ENCODE measurements at regions not wholly inside any gene's neighbourhood (a gene's known extent, or its start where the extent isn't known, plus 50 kb on each side); places are given as distances from the start of the nearest gene placed in this dataset.
"Not testable (repeated sequence)": the region's sequence is repeated elsewhere in the genome, so short reads cannot be mapped to it uniquely, and the experiment has no call there.

GRCh38 chr4:43089730-43090129 is 197.2 kb downstream of the GRXCR1 start:
- DNase-seq: no peak

DNA sequence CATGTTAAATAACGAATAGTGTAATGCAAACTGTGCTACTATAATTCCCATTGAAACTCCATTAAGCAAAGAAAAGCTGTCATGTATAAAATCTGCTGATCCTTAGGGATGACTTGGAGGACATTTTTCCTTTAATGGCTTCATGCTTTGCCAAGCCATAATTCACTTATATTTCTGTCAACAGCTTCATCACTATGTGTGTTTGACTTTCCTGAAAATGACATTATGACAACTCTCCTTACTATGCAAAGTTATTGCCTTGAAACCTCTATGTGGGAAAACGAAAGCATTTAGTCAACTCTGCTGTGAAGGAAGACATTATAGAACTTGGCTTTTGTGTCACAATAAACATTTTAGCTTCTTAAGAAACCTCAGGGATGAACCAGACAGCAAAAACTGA is 210.5 kb downstream of the GRXCR1 start:
- no peak for DNase-seq

DNA sequence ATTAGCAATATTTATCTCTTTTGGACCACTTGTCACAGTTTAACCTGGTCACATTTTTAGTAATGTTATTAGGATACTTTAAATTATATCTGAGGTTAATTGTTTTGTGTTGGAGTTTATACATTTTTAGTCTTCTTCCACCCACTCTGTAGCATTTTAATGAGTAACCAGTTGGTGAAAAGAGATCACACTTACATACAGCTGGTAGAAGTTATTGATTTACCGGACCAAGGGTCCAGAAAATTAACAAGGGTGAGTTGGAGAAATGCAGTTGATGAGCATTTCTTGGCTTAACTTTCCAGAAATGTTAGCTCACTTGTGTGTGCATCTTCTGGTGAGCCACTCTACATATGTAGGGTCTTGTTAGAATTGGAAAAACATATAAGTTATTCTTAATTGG is 219.6 kb downstream of the GRXCR1 start:
- no peak for DNase-seq

GRCh38 chr4:43113196-43113595 is 220.7 kb downstream of the GRXCR1 start:
- DNase-seq: no peak

DNA sequence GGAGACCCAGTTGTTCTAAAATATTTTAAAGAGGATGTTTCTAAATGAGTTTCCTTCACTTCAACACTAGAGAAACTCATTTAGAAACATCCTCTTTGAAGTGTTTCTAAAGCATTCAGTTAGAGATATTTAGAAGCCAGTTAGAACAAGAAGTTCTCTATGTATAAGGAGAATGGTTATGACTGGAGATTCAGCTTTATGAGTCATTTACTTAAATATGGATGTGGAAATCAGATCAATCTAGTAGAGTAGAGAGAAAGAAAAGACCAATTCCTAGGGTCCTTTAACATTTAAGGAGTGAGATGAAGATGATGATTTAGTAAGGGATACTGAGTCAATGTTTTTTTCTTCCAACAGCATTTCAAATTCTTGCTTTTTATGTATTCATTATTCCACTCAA is 234.1 kb downstream of the GRXCR1 start:
- no peak for DNase-seq

DNA sequence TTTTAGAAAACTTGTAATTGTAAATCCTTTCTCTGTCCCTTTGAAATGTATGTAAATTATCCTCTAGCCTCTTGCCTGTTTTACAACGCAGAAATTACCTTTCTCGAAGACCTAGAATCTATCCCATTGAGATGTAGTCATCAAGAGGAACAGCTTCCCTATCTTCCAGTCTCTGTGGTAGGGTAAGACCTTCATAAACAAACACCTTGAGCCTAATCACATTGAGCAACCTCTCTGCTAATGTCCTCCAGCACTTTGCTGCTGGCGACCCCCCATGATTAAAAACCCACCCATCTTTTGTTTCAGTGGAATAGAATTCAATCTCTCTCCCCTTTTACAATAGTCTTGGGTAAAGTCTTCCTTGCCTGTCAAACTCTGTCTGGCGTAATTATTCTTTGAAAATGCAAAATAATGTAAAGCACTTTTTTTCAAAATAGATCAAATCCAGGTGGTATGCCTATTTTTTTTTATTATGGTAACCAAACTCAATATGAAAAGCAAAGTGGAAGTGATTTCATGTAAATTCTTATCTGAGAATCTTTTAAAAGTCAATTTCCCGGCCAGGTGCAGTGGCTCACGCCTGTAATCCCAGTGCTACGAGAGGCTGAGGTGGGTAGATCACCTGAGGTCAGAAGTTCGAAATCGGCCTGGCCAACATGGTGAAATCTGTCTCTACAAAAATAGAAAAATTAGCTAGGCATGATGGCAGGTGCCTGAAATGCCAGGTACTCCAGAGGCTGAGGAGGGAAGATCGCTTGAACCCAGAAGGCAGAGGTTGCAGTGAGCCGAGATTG is 237.9 kb downstream of the GRXCR1 start:
- DNase-seq: no peak

DNA sequence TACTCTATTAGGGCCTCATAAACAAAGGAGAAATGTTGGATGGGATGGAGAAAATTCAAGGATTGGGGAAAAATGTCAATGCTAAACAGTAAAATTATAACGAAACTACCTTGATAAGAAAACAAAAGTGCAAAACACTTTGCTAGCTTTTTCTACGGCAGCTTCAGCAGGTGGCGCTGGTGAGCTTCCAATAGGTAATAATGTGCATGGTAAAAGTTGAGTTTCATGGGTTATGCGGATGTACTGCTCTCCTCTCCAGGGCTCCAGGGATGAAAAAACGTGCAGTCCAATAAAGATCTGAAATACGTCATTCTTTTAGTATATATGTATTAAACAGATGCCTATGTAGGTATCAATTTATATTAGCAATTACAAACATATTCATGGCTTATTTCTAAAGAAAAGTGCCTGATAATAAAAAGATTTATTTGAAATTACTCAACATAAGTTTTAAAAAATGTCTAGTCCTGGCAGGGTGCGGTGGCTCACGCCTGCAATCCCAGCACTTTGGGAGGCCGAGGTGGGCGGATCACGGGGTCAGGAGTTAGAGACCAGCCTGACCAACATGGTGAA is 239.6 kb downstream of the GRXCR1 start:
- DNase-seq: peak; percentile 27 to 55

- DNase-seq: no peak
Measured at GRCh38 chr4:43133566-43133965, 241.1 kb downstream of the GRXCR1 start.

DNA sequence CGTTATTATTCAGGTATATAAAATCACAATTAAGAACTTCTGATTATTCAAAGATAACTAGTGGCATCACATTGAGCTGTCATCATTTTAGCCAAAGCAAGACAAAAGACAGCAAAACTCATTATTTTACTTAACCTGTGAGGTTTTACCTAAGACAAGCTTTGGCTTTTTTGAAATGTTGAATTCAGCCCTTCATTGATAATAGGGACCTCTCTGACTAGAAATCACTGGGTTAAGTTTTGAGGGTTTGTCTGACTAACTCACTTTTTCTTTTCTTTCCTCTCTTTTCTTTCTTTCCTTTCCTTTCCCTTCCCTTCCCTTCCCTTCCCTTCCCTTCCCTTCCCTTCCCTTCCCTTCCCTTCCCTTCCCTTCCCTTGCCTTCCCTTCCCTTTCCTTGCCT is 244.2 kb downstream of the GRXCR1 start:
- no peak for DNase-seq

DNA sequence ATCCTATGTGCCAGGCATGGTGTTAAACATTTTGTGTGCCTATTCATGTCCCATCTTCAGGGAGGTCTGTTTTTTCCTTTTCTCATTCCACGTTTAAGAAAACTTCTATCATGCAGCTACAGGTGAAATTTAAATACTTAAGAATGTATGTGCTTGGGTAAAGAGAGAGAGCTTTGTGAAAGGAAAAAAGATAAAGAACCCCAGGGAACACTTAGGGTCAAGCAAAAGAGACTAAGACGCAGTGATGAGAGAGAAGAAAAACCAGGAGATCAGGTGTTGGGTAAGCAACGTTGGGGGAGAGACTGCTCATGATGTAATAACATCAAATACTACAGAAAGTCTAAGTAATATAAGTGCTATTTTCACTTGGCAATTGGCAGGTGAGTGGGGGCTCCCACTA is 253.7 kb downstream of the GRXCR1 start:
- DNase-seq: no peak

DNA sequence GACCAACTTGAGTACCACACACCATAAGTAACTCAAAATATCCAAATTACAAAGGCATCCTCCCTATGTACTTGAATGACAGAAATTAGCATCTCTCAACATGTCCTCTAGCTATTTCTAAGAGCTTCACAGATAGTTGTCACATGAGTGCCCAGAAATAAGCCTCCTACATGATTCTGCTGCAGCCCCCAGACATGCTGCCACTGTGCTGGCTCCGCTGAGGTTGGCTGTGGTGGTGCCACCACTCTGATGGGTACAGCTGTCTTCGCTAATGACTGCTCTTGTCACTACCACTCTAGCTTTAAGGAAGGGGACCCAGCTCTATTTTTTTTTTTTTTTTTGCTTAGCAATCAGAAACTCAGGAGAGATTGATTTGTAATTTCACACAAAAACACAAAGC is 256.0 kb downstream of the GRXCR1 start:
- no peak for DNase-seq

DNA sequence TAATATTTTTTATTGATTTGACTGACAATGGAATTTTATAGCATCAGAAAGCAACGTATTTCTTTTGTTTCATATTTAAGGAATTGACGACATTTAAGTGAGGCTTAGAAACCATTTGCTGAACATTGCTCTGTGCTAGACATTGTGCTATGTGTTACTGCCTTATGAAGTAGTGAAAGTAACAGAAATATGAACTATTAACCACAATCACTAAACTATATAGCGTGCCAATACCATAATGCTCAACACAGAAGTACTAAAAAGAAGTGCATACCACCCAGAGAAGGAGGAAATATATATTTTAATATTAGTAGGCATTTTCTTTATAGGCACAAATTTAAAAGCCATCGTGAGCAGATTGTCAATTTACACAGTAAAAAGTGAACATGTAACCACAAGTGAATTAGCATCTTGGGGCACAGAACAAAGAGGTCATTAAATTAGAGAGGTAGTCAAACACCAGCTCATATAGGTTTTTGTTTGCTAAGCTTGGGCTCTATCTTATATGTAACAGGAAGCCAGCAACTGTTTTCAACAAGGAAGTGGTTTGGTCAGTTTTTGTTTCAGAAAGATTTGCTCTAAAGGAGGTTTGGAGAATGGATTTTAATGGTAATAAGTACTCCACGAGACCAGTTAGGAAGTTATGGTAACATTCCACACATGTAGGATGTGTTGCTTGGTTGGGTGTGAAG is 270.7 kb downstream of the GRXCR1 start:
- DNase-seq: peak; percentile 13 to 23

DNA sequence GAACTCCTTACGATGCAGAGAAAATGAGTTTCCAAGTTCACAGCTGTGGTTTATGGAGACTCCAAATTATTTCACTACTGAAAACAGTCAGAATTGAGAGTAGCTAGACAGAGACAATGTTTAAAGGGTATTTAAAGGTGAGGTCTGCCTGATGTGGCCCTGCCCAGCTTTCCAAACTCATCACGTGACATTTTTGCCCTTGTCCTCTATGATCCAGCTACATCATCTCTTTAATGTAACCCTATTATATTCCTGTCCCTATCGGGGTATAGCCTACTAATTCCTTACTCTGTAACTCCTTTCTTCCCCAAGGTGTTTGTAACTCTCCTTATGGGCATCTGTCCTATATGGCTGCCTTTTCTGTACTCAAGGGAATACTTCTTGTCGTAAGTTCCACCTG is 297.2 kb downstream of the GRXCR1 start:
- no peak for DNase-seq

DNA sequence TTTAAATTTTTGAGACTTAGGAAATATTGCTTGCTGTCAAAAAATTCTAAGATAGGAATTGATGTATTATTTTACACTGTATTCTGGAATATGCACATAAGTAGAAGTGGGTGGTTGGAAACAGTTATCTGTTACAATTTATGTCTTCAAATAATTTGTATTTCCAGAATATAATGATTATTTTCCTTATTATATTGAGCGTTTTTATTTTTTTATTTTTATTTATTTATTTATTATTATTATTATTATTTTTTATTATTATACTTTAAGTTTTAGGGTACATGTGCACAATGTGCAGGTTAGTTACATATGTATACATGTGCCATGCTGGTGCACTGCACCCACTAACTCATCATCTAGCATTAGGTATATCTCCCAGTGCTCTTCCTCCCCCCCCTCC is 320.1 kb downstream of the GRXCR1 start:
- not testable (repeated sequence) for DNase-seq

DNA sequence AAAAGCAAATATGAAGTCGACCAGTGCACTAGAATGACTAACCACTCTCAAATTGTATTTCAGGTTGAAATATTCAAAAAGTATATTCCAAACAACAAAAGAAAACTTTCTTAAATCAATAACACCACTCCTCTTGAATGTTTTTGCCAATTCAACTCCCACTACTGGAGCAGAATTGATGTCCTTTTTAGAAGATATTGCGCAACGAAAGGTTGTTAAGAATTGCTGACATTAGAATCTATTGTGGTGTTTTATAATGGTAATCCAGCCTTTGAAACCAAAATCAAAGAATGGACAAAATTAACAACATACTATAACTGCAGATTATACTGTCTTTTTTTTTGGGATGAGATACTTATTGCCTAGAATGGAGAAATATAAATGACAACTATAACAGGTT is 331.3 kb downstream of the GRXCR1 start:
- DNase-seq: no peak

- DNase-seq: no peak
Measured at GRCh38 chr4:43224559-43224958, 332.0 kb downstream of the GRXCR1 start.

DNA sequence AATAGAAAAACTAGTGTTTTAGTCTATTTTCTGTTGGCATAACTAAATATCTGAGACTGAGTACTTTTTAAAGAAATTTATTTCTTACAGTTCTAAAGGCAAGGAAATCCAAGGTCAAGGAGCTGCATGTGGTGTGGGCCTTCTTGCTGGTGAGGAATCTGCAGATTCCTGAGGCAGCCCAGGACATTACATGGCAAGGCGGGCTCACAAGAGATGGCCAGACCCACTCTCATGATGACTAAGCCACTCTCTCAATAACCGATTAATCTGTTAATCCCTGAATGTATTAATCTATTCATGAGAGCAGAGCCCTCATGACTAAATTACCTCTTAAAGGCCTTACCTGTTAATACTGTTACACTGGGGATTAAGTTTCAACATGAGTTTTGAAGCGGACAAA is 340.8 kb downstream of the GRXCR1 start:
- no peak for DNase-seq

DNA sequence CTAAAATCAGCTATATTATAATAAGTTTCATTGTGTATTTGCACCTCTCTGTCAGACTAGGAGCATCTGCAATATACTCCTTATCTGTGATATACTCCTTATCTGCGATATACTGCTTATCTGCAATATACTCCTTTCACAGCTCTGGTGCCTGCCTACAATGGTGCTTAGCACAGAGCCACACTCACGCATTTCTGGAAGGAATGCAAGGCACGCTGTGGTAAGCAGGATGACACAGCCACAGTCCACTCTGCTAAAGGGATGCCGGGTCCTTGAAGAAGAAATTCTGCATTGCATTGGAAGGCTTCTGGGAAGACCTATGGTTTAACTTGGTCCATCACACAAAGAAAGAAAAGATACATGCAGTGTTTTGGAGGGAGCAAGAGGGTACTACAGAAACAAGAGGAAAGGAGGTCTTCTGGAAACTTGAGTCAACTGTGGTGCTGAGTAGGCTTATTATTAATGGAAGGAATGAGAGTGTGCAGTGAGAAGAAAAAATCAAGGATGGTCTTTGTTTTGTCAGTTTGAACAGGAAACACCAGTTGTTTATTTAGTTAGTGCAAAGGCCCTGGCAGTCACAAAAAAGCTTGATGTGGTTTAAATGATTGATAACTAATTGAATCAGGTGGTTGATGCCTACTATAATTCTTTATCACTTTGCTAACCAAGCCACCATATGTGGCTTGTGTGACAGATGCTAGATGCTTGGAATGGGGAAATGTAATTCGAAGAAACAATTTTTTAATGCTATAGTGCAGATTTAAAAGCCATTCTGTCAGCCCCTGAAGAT is 342.3 kb downstream of the GRXCR1 start:
- DNase-seq: no peak

- no peak for DNase-seq
Measured at GRCh38 chr4:43238008-43238407, 345.5 kb downstream of the GRXCR1 start.

DNA sequence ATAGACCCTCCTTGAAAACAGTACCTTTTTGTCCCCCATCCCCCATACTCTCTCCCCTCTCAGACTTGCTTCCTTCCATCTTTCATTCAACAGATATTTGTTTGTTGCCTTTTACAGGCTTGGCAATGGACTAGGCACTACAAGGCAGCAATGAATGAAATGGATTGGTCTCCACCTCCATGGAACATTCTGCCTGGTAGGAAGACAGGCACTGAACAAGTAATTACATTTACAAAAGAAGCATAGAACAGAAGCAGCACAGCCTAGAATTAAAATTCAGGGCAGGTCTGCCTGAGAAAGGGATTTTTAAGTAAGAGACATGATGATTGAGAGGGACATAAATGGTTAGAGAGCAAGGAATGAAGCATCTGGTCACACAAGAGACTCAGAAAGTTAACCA is 346.1 kb downstream of the GRXCR1 start:
- no peak for DNase-seq

DNA sequence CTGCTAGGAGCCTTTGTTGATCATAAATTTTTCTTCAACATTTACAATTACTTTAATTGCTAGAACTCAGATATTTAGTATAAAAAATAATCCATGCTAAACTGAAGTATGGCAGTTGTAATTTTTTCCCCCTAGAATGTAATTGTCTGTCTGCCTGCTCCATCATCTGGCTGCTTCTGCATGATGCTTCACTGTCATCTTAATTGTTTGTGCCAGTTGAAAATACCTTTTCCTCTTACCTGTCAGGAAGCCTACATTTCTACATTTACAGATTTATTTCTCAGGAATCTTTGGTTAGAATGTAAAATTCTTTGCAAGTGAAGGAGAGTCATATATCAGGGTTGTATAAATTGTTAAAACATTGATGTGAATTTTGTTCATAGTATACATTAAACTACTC is 348.6 kb downstream of the GRXCR1 start:
- no peak for DNase-seq

GRCh38 chr4:43242606-43243005 is 350.1 kb downstream of the GRXCR1 start:
- DNase-seq: no peak

DNA sequence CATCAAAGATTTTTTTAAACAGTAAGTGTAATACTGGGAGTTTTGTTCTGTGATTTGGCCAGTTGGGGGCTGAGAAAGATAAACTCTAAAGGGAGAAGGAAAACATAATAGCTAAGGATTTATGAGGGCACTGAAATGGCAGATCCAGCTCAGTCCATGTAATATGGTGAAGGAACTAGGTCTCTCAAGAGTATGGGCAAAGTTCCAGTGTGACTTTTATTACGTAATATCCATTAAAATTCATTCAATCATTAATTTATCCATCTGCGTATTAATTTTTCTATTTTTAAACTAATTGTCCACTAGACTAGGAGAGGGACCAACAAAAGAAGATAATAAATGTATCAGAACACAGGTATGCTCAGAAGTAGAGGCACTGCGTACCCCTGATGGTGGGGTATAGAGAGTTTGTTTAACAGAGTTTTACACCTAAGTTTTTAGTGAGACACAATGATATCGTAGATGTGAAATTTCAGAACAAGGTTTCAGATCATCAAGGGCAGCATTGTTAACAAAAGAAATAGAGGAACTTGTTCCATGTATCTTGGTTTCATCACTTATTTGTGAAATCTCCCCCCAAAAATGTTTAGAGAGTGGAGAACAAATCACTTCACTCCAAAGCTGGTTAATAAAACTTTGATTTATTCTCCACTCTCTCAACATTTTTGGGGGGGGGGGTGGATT is 351.1 kb downstream of the GRXCR1 start:
- no peak for DNase-seq

All from AML-193 (cell line).